ENCODE measurements at regions not wholly inside any gene's neighbourhood (a gene's known extent, or its start where the extent isn't known, plus 50 kb on each side); places are given as distances from the start of the nearest gene placed in this dataset.
A peak's percentile ranks its signal among the peaks of the same experiment; 100 is the strongest.

DNA sequence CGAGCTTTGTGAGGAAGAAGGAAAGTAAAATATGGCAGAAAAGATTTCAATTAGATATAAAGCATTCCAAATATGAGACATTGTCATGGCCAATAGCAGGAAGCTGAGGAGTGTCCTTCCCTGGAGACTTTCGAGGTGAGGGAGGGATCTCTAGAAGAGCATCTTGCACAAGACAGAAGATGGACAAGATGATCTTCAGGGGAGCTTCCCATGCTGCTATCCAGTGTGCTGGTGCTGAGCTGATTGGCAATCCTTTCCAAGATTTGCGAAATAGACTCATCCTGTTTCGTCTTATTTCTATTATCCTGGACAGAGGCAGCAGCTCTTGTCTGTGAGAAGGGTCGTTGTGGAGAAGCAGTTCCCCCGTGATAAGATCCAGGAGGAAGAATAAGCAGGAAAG is 342.0 kb upstream of the CAMK1G start:
- DNase-seq (ENCODE audit: low spot score) (no peak), FAIRE-seq (no peak)

DNA sequence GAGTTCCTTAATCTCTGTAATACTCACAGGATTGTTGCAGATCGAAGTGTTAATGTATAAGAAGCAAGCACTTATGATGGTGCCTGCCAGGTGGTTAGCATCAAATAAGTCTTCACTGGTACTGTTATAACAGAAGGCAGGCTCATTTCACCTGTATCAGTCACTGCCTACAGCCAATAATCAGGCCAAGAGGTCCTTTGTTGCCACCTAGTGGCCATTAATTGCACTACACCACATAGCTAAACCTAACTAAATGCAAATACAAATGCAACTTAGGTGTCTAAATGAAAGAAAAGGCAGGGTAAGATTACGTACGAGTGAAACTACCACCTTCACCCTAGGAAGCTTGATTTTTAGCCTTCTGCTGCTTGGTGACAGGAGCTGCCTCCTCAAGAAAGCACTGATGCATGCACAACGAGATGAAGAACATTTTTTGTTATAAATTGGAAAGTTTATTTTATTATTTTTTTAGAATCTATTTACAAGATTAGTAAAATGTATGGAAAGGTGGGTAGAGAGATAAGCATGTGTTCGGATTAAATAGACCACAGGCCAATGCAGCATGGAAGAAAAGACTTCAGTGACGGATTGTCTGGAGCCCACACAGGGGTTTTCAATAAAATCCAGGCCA is 334.8 kb upstream of the CAMK1G start:
- DNase-seq (ENCODE audit: low spot score) = peak; percentile 73
- peak; percentile 97 for FAIRE-seq

DNA sequence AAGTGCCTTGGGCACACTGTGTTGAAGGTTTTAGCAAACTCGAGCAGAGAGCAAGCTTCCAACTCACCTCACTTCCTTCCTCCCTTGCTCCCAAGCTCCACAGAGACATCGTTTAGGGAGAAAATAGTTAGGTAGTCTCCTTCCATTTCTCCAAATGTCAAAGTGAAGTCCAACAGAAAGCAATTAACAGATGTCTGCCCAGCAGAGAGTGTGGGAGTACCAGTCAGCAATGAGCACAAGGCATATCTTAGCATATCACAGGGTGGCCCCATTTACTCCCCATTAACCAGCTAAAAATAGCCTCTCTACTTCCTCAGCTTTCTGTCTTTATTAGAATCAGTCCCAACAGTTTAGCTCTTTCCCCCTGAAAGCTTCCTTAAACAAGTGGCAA is 334.2 kb upstream of the CAMK1G start:
- no peak for DNase-seq (ENCODE audit: low spot score)
- no peak for FAIRE-seq

DNA sequence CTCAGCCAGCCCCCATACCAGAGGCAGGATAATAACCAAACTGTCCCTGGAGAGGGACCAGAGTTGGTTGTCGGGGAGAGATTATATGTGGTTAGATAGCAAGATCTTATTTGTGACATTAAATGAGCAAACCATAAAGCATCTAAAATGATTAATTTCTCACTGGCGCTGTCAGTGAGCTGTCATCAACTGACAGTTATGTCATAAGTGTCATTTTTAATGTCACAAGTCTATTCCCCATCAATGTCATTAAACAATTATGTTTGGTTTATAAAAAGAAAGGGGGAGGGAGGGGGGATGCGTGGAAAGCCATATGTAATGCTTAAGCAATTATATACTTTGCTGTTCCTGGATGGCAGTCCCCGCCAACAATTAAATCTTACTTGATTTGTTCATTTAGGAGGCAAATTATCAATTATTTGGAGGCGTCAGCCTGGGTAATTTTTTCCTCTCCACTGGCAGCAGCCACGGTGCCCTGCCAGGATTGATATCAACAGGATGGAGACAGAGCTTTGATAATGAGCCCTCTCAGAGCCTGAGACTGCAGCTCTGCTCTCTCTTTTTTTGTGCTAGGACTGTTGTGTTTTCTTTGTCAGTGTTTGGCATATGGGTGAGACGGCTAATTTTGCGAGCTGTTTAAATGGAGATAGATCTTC is 333.6 kb upstream of the CAMK1G start:
- DNase-seq (ENCODE audit: low spot score) (no peak), FAIRE-seq (no peak)

DNA sequence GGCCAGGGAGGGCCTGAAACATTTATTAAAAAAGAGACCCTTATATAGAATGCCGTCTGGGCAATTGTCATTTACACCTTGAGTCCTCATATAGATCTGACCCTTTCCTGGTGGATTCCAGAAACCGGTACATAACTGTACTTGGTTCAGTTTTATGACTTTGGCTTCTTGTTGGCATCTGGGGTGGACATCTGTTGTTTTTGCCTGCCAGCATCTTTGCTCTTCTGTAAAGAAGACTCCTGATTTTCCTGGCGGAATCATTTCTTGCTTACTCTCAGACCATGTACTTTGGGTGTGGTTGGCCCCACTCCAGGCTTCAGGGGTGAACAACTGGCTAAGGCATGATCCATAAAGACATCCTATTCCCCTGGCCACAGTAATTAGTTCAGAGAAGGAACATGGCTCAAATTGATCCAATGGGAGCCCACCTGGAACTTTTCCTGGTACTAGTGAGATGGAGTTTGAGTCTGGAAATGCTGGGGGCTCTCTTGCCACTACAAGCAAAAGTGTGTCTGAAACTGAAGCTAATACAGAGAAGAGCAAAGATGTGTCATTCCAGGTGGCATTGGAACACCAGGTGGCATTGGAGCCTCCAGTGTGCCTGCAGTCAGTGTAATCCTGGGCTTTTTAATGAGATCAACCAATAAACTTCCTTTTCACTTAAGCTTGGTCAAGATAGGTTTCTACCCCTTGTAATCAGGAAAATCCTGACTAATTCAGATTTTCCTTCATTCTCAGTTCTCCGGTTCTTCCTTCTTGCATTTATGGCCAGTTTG is 332.5 kb upstream of the CAMK1G start:
- DNase-seq (ENCODE audit: low spot score) (no peak), FAIRE-seq (no peak)

DNA sequence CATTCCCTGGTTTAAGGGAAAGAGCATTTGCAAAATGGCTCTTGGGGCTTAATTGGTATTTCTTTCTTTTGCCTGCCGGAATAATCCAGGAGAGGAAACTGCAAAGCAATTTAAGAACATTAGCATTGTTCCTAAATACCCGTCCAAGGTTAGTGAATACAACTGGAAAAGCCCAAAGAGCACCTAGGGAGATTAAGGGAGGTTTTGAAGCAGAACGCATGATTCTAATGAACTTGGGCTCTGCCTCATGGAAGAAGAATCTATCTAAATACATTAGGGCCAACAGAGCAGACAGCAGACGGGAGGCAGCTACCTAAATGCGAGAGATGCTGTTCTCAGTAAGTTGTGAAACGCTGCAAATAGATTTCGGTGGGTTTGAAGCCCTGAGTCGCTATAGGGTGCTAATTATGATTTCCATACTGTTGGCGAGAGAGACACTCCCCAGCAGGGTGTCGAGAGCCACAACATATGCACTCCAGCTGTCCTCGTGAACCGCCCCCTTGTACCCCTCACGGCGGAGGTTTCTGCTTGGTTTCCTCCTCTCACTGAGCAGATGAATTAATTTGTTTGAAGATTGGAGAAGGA is 326.7 kb upstream of the CAMK1G start:
- DNase-seq (ENCODE audit: low spot score) (no peak), FAIRE-seq (no peak)

DNA sequence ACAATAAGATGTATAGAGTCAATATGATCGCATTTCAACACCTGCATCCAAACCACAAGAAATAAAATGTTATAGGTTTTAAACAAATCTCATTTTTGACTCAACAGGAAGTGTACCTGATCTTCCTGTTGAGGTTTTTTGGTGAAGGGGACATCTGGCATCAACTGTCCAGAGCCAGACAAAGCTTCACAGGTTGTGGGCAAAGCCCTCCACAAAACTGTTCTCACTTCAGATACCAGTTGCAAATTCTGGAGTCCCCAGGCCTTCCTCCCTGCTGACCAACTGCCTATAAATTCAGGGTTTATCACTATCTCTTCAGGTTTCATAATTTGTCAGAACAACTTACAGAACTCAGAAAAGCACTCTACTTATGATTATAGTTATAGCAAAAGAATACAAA is 326.1 kb upstream of the CAMK1G start:
- FAIRE-seq (no peak), DNase-seq (ENCODE audit: low spot score) (no peak)

DNA sequence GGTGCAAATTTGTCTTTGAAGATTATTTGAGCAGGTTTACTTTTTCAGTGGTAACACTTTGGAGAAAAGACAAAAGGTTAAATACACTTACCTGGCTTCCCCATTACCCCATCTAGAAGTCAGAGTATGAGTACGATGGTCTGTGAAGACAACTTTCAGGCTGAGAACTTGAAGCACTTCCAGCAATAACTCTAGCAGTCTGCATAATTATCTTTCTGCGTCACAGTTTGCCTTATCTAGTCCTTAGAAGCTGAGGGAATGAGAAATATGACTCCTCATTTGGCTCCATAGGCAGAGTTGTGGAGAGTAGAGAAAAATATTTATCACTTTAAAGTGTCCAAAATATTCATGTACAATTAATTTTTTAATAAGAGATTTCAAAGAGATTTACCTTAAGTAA is 323.4 kb upstream of the CAMK1G start:
- DNase-seq (ENCODE audit: low spot score) (no peak), FAIRE-seq (no peak)

DNA sequence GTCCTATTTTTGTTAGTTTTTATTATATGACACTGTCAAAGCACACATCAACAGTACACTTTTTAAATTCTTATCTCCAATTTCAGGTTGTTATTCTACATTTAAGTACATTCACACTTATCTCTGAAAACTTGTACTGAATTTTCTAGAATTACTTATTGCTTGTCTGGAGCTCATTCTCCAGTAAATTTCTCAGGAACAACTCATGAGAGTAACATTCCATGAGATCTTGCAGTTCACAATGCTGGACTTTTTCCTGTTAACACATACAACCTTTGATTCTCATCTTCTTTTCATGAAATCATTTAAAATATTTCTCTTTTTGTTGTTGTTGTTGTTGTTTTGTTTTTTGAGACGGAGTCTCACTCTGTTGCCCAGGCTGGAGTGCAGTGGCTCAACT is 320.9 kb upstream of the CAMK1G start:
- FAIRE-seq = no peak
- DNase-seq (ENCODE audit: low spot score) = no peak

DNA sequence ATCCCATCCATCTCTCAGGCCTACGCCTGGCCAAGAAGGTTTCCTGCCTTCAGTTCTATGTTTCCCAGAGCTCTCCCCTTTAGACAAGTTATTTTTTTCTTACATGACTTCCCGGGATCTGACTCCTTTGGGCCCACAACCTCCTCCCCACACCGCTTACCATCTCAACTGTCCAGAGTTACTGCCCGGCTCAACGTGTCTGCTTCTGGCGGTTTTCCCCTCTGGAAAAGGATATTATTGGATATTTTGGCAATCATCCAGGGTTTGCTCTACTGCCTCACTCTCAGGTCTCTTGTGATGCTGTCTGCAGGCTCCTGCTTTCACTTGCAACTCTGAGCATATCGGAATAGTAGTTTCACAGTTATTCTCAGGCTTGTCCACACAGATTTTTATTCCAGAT is 318.2 kb upstream of the CAMK1G start:
- FAIRE-seq (peak; percentile 32), DNase-seq (ENCODE audit: low spot score) (no peak)

DNA sequence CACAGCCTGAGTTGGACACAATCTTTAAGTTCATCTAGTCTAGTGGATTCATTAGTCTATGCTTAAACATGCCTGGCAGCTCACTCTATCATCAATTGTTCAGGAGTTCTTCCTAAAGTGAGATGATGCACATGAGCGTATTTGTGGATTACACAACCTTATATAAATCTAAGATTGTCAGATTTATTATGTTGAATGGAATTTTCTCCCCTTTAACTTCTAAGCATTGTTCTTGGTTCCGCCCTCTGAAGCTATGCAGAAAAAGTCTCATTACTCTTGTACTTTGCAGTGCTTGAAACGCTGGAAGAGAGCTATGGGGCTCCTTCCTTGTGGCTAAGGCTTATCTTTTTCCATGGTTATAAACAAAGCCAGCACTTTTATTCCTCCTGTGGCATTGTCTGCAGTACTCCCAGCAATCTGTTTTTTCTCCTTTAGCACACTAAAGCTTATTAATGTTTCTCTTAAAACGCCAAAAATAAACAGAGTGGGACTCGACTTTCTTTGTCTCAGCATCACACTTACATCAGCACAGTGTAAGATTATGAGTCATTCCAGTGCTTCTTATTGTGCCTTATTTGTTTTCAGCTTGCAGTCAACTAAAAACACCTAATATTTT is 316.8 kb upstream of the CAMK1G start:
- peak; percentile 37 for DNase-seq (ENCODE audit: low spot score)
- no peak for FAIRE-seq

DNA sequence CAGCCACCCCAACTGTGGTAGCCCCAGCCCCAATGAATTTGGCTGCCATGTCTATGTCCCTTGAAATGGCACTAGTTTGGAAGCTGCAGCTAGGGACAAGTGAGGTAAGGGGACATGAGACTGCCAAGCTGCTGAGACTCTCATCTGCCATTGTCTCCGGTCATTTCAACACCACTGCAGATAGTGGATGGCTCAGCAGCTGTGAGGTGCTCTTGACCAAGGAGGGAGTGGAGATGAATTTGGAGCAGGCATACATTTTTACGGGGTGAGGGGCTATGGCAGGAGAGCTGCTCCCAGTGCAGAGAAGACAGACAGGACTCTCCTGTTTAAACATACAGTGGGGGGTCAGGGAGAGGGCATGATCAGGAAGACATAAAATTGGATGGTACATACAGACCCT is 315.5 kb upstream of the CAMK1G start:
- no peak for FAIRE-seq
- no peak for DNase-seq (ENCODE audit: low spot score)

DNA sequence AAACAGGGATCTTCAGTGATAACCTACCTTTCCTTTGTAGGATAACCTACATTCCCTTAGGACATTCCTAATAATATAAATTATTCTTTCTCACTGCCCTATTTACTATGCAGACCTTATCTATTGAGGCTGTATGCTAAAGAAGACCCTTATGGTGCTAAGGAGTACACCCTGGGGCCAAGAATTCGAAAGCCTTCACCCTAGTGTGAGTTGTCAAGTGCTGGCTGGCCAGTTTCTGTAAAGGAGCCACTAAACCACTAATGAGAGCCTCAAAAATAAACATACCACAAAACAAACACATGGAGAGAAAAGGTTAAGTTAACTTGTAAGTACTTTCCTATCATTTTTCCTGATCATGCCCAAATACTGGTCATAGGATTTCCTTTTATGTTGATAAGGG is 315.0 kb upstream of the CAMK1G start:
- DNase-seq (ENCODE audit: low spot score) (no peak), FAIRE-seq (no peak)

DNA sequence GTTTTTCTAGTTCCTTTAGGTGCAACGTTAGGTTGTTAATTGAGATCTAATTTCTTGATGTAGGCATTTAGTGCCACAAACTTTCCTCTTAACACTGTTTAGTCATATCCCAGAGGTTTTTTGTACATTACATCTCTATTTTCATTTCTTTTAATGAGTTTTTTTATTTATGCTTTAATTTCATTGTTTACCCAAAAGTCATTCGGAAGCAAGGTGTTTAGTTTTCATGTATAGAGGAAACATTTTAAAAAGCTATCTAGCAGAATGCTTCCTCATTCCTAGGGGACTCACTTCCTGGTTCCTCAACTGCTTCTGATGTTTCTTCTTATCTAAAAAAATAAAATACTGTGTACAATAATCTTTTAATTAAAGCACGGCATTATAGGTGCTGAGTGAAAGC is 307.2 kb upstream of the CAMK1G start:
- no peak for DNase-seq (ENCODE audit: low spot score)
- FAIRE-seq = no peak

DNA sequence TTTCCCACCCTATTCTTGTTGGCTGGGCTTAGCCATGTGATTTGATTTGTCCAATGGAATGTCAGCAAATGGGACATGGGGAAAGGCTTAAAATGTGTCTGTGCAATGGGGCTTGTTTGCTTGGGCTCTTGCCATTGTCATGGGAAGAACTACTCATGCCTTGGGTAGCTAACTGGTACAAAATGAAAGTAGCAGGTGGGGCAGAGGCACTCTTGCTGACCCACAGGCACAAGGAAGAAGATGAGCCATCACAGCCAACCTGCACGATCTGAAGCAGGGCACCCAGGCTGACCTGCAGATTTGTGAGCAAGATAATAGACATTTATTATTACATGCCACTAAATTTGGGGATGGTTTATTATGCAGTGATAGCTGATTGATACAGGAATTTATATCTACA is 305.9 kb upstream of the CAMK1G start:
- no peak for FAIRE-seq
- DNase-seq (ENCODE audit: low spot score) = no peak

DNA sequence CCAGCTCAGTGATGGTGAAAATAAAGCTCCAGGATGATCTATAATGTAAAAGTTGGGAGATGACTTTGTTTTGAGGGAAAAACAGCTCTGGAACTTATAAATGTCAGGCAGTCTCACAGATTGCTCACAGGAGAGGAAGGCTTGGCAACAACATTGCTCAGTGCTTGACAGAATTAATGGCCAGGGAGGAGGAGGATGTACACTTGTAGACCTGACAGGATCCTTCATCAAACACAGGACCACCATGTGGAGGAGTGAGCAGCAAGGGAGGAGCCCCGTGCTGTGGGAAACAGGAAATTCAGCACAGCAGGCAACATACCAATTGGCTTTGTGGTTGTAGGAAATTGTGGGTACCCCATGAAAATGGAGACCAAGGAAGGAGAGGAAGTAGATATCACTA is 291.8 kb upstream of the CAMK1G start:
- no peak for FAIRE-seq
- DNase-seq (ENCODE audit: low spot score) = no peak

DNA sequence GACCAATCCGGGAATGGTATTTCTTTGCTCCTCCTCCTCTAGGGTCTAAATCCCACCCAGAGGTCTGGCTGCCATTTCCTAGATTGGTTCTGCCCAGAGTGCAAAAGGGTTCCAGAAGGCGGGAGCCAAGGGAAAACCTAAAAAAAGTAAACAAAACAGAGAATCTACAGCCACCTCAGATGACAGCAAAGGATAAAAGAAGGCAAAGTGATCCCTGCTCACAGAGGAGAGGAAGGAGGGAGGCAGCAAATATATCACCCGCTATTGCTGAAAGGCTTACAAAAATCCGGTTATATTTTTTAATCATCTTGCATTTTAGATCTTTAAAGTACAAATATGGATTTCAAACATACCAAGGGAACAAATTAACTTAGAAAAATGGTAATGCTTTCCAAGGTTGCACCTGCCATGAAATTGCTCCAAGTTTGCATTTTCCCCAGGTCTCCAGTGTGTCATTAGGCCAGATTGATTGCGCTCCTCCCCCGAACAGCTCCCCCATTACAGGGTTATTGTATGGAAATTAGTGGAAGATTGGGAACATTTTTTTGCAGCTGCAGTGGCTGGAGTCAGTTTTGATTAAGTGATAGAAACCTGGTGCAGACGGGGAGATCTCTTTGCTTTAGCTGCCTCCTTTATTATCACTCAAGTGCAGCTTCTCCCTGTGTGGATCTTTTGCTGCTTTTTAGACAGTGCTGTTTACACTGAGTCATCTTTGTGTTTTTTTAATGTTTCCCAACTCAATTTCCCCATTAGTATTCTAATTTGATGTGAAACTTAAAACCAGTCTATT is 280.5 kb upstream of the CAMK1G start:
- FAIRE-seq (no peak), DNase-seq (ENCODE audit: low spot score) (no peak)

DNA sequence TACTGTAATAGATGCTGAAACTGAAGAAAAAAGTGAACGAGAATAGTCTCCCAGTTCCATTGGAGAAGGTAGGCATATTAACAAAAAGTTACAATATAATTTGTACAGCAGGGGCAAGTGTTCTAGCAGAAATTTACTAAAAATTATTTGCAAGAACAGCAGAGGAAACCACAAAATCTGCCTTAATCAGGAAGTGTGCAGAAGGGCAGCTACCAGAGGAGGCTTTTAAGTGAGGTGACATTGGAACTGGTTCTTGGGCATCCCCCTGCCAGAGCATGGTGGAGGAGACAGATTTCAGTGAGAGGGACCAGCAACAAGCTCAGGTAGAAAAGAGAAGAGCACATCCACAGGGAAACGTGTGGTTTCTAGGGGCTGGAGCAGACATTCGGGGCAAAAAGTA is 279.3 kb upstream of the CAMK1G start:
- FAIRE-seq (no peak), DNase-seq (ENCODE audit: low spot score) (no peak)

DNA sequence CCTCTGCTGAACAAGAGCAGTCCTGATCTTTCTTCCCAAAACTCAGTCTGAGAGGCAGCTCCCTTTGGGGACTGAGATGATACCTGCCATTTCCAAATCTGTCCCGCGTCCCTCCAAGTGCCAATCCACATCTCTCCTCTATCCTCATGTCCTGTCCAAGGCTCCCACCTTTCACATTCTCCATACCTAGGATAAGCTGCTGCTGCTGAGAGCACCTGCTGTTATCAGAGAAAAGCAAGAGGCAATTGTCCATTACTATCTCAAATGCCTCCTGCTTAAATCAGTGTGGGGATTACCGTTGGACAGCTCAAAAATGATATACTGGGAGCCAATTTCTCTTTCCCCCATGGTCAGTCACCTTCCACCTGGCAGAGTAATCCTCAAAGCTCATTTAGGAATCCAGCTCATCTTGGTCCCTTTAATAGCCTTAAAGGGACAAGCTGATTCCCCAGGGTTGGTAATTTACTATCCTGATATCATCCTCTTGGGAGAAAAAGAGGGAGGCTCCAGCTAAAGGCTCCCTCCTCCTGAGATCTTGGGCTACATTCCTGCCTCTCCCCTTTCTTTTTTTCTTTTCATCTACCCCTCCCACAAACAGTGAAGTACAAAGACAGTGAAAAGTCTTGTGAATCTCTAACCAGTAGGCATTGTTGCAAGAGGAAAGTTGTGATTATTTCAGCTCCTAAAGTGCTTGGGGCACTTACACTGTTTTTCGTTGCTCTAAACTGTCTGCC is 278.1 kb upstream of the CAMK1G start:
- DNase-seq (ENCODE audit: low spot score) (no peak), FAIRE-seq (no peak)

DNA sequence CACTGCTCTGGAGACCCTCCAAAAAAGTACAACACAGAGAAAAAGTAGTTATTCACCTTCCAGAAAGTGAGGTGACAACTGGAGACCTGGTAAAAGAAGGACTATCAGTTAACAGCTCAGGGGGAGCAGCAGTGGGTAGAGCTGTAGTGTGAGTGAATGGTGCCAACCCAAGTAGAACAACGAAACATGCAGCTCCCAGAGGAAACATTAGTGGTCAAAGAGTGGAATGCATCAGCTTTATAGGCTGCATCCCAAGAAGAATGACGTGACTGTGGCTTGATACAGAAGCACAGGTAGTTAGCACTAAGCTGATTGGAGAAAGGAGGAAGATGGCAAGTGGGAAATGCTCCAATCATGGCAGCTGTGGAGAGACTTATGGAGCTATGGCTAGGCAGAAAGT is 275.7 kb upstream of the CAMK1G start:
- DNase-seq (ENCODE audit: low spot score) (no peak), FAIRE-seq (no peak)

DNA sequence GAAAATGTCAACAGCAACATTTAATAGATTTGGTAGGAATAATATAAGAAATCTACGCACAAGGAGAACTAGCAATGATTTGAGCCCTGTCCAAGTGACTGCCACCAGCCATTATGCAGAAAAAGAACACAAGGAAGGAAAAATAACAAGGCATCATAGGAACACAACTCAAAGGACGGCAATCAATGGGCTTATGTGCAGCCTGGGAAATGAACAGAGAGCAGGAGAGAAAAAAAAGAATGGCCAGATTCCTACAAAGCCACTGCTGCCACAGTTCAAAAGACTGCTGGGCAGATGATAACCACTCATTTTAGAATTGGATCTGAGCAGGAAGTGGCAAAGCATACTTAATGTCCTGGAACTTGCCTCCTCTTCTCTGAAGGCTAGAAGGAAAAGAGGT is 274.3 kb upstream of the CAMK1G start:
- DNase-seq (ENCODE audit: low spot score) (no peak), FAIRE-seq (no peak)

All from urothelium cell line (cell line).